ENCODE measurements at regions not wholly inside any gene's neighbourhood (a gene's known extent, or its start where the extent isn't known, plus 50 kb on each side); places are given as distances from the start of the nearest gene placed in this dataset.
A peak's percentile ranks its signal among the peaks of the same experiment; 100 is the strongest.
"Not testable (repeated sequence)": the region's sequence is repeated elsewhere in the genome, so short reads cannot be mapped to it uniquely, and the experiment has no call there.

- no peak for DNase-seq
Measured at GRCh38 chrX:20711366-20711765, 444.7 kb upstream of the RPS6KA3 start.

GRCh38 chrX:20693078-20693477 is 426.4 kb upstream of the RPS6KA3 start:
- peak; percentile 52 for DNase-seq

- DNase-seq = no peak
Measured at GRCh38 chrX:20686256-20686655, 419.5 kb upstream of the RPS6KA3 start.

- DNase-seq = no peak
Measured at GRCh38 chrX:20685652-20686051, 418.9 kb upstream of the RPS6KA3 start.

GRCh38 chrX:20681683-20682082 is 415.0 kb upstream of the RPS6KA3 start:
- no peak for DNase-seq

- no peak for DNase-seq
Measured at GRCh38 chrX:20680998-20681397, 414.3 kb upstream of the RPS6KA3 start.

GRCh38 chrX:20672476-20672875 is 405.8 kb upstream of the RPS6KA3 start:
- DNase-seq = no peak

GRCh38 chrX:20671746-20672145 is 405.0 kb upstream of the RPS6KA3 start:
- DNase-seq = not testable (repeated sequence)

- DNase-seq = no peak
Measured at GRCh38 chrX:20670611-20671010, 403.9 kb upstream of the RPS6KA3 start.

GRCh38 chrX:20668550-20668949 is 401.8 kb upstream of the RPS6KA3 start:
- DNase-seq = no peak

GRCh38 chrX:20666331-20666730 is 399.6 kb upstream of the RPS6KA3 start:
- DNase-seq = peak; percentile 69

GRCh38 chrX:20665481-20665880 is 398.8 kb upstream of the RPS6KA3 start:
- no peak for DNase-seq

- DNase-seq = no peak
Measured at GRCh38 chrX:20664774-20665173, 398.1 kb upstream of the RPS6KA3 start.

- DNase-seq = no peak
Measured at GRCh38 chrX:20664131-20664530, 397.4 kb upstream of the RPS6KA3 start.

GRCh38 chrX:20663336-20663735 is 396.6 kb upstream of the RPS6KA3 start:
- DNase-seq = no peak

- no peak for DNase-seq
Measured at GRCh38 chrX:20656721-20657120, 390.0 kb upstream of the RPS6KA3 start.

GRCh38 chrX:20654596-20655106 is 387.9 kb upstream of the RPS6KA3 start:
- DNase-seq = no peak

- DNase-seq = no peak
Measured at GRCh38 chrX:20653070-20653469, 386.4 kb upstream of the RPS6KA3 start.

GRCh38 chrX:20641954-20642353 is 375.2 kb upstream of the RPS6KA3 start:
- DNase-seq = no peak

- no peak for DNase-seq
Measured at GRCh38 chrX:20639115-20639514, 372.4 kb upstream of the RPS6KA3 start.

- DNase-seq = no peak
Measured at GRCh38 chrX:20637351-20637750, 370.6 kb upstream of the RPS6KA3 start.

GRCh38 chrX:20633451-20633850 is 366.7 kb upstream of the RPS6KA3 start:
- no peak for DNase-seq

- peak; percentile 74 for DNase-seq
Measured at GRCh38 chrX:20623448-20623847, 356.7 kb upstream of the RPS6KA3 start.

- DNase-seq = no peak
Measured at GRCh38 chrX:20620306-20620705, 353.6 kb upstream of the RPS6KA3 start.

- DNase-seq = no peak
Measured at GRCh38 chrX:20609916-20610415, 343.3 kb upstream of the RPS6KA3 start.

- DNase-seq = no peak
Measured at GRCh38 chrX:20606831-20607230, 340.1 kb upstream of the RPS6KA3 start.
